GM23338 (cell line): ENCODE measurements at regions not wholly inside any gene's neighbourhood (a gene's known extent, or its start where the extent isn't known, plus 50 kb on each side); places are given as distances from the start of the nearest gene placed in this dataset.

Experiments
- ATAC-seq: fragments of 200-7000 bp; cut with Tn5 transposase; 3 replicates; pipeline ENCODE4 v1.9.1; 2020
- DNase-seq: peaks from one replicate; pipeline ENCODE4 v3.0.0-alpha.2; 2015; ENCODE audit warnings: low spot score
- H2AFZ ChIP-seq: fragments of 200-600 bp; sonication (generic); 2 replicates; pipeline ENCODE4 v1.8.0; 2016; ENCODE audit warnings: antibody characterized with exemption, mild to moderate bottlenecking, moderate library complexity
- H3F3A ChIP-seq: fragments of 200-600 bp; sonication (generic); replicated peaks from 2 replicates; pipeline ENCODE4 v1.8.0; 2017; ENCODE audit warnings: antibody characterized with exemption, mixed run types, low read depth
- H3K27ac ChIP-seq: fragments of 200-600 bp; sonication (generic); 2 replicates; pipeline ENCODE4 v1.6.1; 2016; ENCODE audit warnings: low read depth
- H3K27me3 ChIP-seq: fragments of 200-600 bp; sonication (generic); 2 replicates; pipeline ENCODE4 v1.8.0; 2016; ENCODE audit warnings: mild to moderate bottlenecking, mixed run types, moderate library complexity; ENCODE audit not compliant: insufficient read depth
- H3K36me3 ChIP-seq: fragments of 200-600 bp; sonication (generic); 2 replicates; pipeline ENCODE4 v1.8.0; 2016; ENCODE audit warnings: mild to moderate bottlenecking; ENCODE audit not compliant: insufficient read depth
- H3K4me1 ChIP-seq: fragments of 200-600 bp; sonication (generic); 2 replicates; pipeline ENCODE4 v1.8.0; 2016; ENCODE audit warnings: mild to moderate bottlenecking, moderate library complexity; ENCODE audit not compliant: insufficient read depth
- H3K4me2 ChIP-seq: fragments of 200-600 bp; sonication (generic); 2 replicates; pipeline ENCODE4 v1.7.1; 2017; ENCODE audit warnings: mixed run types
- H3K4me3 ChIP-seq: fragments of 200-600 bp; sonication (generic); 2 replicates; pipeline ENCODE4 v1.6.1; 2016; ENCODE audit warnings: mixed run types
- H3K79me2 ChIP-seq: fragments of 200-600 bp; sonication (generic); replicated peaks from 2 replicates; pipeline ENCODE4 v1.8.0; 2017; ENCODE audit warnings: mild to moderate bottlenecking; ENCODE audit not compliant: insufficient read depth
- H3K9me2 ChIP-seq: fragments of 200-600 bp; sonication (generic); 2 replicates; pipeline ENCODE4 v1.8.0; 2017; ENCODE audit not compliant: insufficient read depth
- H4K20me1 ChIP-seq: fragments of 200-600 bp; sonication (generic); replicated peaks from 2 replicates; pipeline ENCODE4 v1.8.0; 2017; ENCODE audit warnings: mild to moderate bottlenecking; ENCODE audit not compliant: insufficient read depth
- H3K27ac Mint-ChIP-seq: 2 replicates; pipeline ENCODE4 v1.8.0; 2020; ENCODE audit warnings: inconsistent platforms, mild to moderate bottlenecking, moderate library complexity, mixed read lengths
- H3K27me3 Mint-ChIP-seq: 3 replicates; pipeline ENCODE4 v1.8.0; 2022; ENCODE audit warnings: low read depth, mild to moderate bottlenecking, moderate library complexity, mixed read lengths, inconsistent platforms; ENCODE audit not compliant: insufficient read depth, poor library complexity
- H3K36me3 Mint-ChIP-seq: 3 replicates; pipeline ENCODE4 v1.8.0; 2021; ENCODE audit warnings: low read depth, mild to moderate bottlenecking, inconsistent platforms, moderate library complexity, mixed read lengths
- H3K4me1 Mint-ChIP-seq: 3 replicates; pipeline ENCODE4 v1.8.0; 2020; ENCODE audit warnings: mild to moderate bottlenecking, inconsistent platforms, mixed read lengths
- H3K4me3 Mint-ChIP-seq: 3 replicates; pipeline ENCODE4 v1.8.0; 2021; ENCODE audit warnings: moderate library complexity, mild to moderate bottlenecking, inconsistent platforms, mixed read lengths
- H3K9me3 Mint-ChIP-seq: 3 replicates; pipeline ENCODE4 v1.8.0; 2020; ENCODE audit warnings: moderate library complexity, mild to moderate bottlenecking, inconsistent platforms, mixed read lengths
- CTCF ChIP-seq, 2 experiments: fragments of 200-600 bp in 1 of 2; sonication (generic) in 1 of 2; conservative IDR thresholded peaks; 2 replicates each; pipeline versions ENCODE4 v1.5.1 to v1.6.1; 2016 to 2017; ENCODE audit warnings: antibody characterized with exemption in 2 of 2, low read depth in 2 of 2, mild to moderate bottlenecking in 2 of 2, moderate library complexity in 1 of 2
- ETS1 ChIP-seq: IDR thresholded peaks from 2 replicates; pipeline ENCODE4 v1.6.1; 2016; ENCODE audit warnings: antibody characterized with exemption
- EZH2phosphoT487 ChIP-seq: fragments of 200-600 bp; sonication (generic); IDR thresholded peaks from one replicate; pipeline ENCODE4 v1.8.1; 2018; ENCODE audit warnings: antibody characterized with exemption; ENCODE audit not compliant: unreplicated experiment
- REST ChIP-seq: IDR thresholded peaks from one replicate; pipeline ENCODE4 v1.6.1; 2018; ENCODE audit warnings: antibody characterized with exemption; ENCODE audit not compliant: unreplicated experiment

GRCh38 chr4:166323250-166323649 is 450.2 kb downstream of the TLL1 start:
- Histone ChIP-seq H3F3A (no peaks in the 10 kb centered on the region), H3K4me3 (no peak overlapping the region), H2AFZ (no peak overlapping the region), H3K79me2 (no peaks in the 10 kb centered on the region), H3K9me2 (no peaks in the 10 kb centered on the region), H3K27me3 (no peaks in the 10 kb centered on the region), H3K4me1 (no peaks in the 10 kb centered on the region), H3K36me3 (no peaks in the 10 kb centered on the region), H4K20me1 (no peaks in the 10 kb centered on the region), H3K4me2 (no peak overlapping the region), H3K27ac (no peak overlapping the region)
- DNase-seq (no peak), ATAC-seq (no peak)
- no peak overlapping the region for H3K4me3 Mint-ChIP-seq
- TF ChIP-seq EZH2phosphoT487 (no peak), ETS1 (no peak)
- H3K27me3 Mint-ChIP-seq = no peaks in the 10 kb centered on the region
- H3K36me3 Mint-ChIP-seq = no peaks in the 10 kb centered on the region
- no peak overlapping the region for H3K27ac Mint-ChIP-seq
- H3K4me1 Mint-ChIP-seq = peaks cover 8% of the 10 kb centered on the region
- no peaks in the 10 kb centered on the region for H3K9me3 Mint-ChIP-seq

GRCh38 chr4:166324321-166324720 is 451.3 kb downstream of the TLL1 start:
- no peaks in the 10 kb centered on the region for H3K36me3 Mint-ChIP-seq
- Histone ChIP-seq H3K36me3 (no peaks in the 10 kb centered on the region), H3K9me2 (no peaks in the 10 kb centered on the region), H4K20me1 (no peaks in the 10 kb centered on the region), H3K4me1 (no peaks in the 10 kb centered on the region), H3F3A (no peaks in the 10 kb centered on the region), H3K27ac (no peak overlapping the region), H3K27me3 (no peaks in the 10 kb centered on the region), H3K4me3 (no peak overlapping the region), H3K4me2 (no peak overlapping the region), H3K79me2 (no peaks in the 10 kb centered on the region), H2AFZ (no peak overlapping the region)
- ATAC-seq (peak; percentile 77), DNase-seq (peak; percentile 75)
- no peak overlapping the region for H3K4me3 Mint-ChIP-seq
- H3K4me1 Mint-ChIP-seq = peaks cover 8% of the 10 kb centered on the region
- H3K27ac Mint-ChIP-seq = no peak overlapping the region
- TF ChIP-seq CTCF (conservative IDR thresholded peaks at IDR 0.05; ENCODE audit: low read depth in 2 of 2) (peak; percentile 82 to 90), REST (no peak)
- H3K27me3 Mint-ChIP-seq = no peaks in the 10 kb centered on the region
- no peaks in the 10 kb centered on the region for H3K9me3 Mint-ChIP-seq
